ENCODE measurements at regions not wholly inside any gene's neighbourhood (a gene's known extent, or its start where the extent isn't known, plus 50 kb on each side); places are given as distances from the start of the nearest gene placed in this dataset.
A peak's percentile ranks its signal among the peaks of the same experiment; 100 is the strongest.

DNA sequence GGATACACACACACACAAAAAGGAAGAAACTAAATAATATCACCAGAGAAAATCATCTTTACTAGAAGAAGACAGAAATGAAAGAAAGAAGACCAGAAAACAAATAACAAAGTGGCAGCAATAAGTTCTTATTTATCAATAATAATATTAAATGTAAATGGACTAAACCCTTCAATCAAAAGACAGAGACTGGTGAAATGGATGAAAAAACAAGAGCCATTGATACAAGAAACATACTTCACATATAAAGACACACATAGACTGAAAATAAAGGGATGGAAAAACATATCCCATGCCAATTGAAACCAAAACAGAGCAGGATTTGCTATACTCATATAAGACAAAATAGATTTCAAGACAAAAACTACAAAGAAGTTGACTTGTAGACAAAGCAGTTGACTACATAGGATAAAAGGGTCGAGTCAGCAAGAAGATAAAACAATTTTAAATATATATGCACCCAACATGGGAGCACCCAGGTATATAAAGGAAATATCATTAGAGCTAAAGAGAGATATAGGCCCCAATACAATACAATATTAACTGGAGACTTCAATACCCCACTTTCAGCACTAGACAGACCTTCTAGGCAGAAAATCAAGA is 259.4 kb downstream of the EPM2A start:
- DNase-seq (ENCODE audit: low read depth), result no peak

DNA sequence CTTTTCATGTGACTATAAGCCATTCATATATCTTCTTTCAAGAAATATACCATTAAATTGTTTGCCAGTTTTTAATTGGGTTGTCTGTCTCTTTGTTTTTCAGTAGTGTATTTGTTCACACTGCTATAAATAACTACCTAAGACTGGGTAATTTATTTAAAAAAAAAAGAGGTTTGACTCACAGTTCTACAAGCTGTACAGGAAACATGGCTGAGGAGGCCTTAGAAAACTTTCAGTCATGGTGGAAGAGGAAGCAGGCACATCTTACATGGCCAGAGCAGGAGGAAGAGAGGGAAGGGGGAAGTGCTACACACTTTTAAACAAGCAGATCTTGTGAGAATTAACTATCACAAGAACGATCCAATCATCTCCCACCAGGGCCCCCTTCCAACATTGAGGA is 255.3 kb downstream of the EPM2A start:
- DNase-seq (ENCODE audit: low read depth), result no peak

DNA sequence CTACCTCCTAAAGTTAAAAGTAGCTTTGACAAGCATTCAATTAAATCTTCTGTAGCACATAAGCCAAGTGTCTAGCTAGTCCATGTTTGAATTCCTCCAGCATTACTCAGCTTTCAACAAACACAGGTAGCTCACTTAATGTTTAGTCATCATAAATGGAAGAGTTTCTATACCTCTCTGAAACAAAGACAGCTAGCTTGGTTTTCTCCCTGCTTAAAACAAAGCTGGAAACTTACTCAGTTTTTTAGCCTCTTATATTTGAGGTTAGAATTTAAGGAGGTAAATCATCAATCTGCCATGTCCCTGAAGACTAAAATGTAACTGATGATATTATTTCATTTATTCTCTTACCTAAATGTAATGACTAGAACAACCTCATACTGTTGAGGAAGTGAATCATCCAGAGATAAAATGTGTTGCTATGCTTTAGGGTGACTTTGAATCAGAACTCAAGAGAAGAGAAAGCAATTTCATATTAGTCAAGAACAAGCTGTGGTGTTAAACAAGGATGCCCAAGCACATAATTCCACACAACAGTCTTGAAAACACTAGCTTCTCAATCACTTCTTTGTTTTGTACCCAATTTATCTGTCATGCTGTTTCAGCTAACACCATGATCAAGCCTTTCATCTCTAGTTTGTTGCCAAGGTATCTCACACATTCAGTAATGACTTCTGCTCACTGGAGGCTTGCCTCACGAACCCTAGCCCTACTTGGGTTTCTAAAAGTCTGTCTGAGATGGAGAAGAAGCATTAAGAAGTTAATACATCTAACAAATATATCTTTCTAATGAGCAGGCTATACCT is 251.9 kb downstream of the EPM2A start:
- DNase-seq (ENCODE audit: low read depth), result peak; percentile 92

DNA sequence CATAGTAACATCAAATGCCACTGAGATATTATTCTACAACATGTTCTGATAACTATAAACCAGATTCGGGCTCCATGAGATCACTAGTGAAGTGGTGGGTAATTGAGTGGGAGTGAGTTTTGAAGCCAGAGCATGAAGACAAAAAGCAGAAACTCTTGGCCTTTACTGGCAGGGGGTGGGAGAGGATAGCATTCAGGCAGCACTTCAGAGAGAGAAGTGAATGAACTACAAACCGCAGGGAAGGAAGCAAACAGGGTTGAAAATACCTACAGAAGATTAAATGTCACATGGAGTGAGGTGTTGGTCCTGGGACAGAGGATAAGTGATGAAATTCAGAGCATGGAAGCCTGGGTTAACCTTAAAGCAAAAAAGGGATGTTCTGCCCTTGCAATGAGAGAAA is 250.0 kb downstream of the EPM2A start:
- no peak for DNase-seq (ENCODE audit: low read depth)

DNA sequence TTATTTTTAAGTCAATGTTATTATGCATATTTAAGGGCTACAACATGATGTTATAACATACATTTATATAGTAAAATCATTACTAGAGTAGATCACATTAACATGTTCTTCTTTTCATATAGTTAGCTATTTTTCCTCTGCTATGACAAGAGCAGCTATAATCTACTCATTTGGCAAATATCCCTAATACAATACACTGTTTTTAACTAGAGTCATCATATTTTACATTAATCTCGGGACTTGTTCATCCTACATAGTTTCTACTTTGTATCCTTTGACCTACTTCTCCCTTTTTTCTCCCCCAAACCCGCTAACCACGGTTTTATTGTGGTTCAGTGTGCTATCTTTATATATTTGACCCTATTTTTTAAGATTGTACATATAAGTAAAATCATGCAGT is 249.0 kb downstream of the EPM2A start:
- no peak for DNase-seq (ENCODE audit: low read depth)

DNA sequence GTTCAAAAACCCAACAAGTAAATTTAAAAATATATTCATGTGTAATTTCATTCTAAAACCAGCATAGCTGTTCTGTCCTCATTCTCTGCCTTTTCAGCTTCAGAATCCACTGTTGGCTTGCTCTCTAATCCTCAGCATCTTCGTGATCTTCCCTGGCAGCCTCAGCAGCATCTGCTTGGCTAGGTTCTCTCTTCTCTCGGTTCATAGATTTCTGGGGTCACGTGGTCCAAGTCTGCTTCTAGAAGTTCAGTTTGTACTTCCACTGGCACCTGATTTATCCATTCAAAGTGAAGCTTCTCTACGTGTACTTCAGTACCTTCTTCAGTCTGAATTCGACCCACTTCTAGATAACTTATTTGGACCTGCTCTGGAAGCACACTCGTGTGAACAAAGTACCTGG is 245.7 kb downstream of the EPM2A start:
- no peak for DNase-seq (ENCODE audit: low read depth)

DNA sequence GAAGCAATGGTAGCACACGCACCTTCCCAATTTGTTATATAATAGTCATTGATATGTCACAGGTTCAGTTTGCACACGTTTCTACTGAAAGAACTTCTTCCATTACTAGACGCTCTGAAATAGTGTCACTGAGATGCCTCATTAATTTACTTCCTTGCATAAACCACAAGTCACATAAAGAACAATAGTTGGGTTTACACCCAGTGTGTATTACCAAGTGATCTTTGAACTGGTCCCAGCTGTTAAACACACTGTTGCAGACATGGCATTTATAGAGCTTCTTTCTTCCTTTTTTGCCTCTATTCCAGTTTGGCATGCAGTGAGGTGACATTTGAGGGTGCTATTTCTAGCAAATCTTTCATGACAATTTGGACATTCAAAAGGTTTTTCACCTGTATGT is 245.3 kb downstream of the EPM2A start:
- peak; percentile 70 for DNase-seq (ENCODE audit: low read depth)

DNA sequence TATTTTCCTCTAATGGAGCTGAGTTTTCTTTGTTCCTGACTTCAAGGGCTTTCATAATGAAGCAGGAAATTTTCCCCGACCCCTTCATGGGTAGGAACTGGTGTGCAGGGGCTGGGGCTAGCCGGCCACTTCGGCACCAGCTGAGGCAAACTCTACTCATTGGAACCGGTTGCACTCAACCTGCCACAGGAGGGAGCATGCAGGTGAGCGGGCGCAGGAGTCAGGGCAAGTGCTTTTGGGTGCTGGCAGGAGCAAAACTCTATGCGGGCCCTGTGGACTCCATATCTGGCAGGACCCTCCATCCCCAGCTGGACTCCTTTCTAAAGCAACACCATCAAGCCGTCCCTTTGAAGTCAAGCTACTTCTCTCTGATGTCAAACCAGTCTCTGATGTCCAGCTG is 244.2 kb downstream of the EPM2A start:
- DNase-seq (ENCODE audit: low read depth), result no peak

DNA sequence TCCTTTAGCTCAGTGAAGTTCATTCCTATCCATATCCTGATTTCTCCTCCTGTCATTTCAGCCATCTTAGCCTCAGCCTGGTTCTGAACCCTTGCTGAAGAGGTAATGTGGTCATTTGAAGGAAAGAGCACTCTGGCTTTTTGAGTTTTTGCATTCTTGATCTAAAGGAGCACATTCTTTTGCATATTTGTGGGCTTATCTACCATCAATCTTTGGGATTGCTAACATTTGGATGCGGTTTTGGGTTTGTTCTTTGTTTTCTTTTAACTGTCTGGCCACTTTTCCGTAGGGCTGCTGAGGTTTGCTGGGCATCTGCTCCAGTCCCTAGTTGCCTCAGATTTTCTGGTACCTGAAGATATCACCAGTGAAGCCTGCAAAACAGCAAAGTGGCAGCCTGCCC is 238.3 kb downstream of the EPM2A start:
- DNase-seq (ENCODE audit: low read depth), result no peak

DNA sequence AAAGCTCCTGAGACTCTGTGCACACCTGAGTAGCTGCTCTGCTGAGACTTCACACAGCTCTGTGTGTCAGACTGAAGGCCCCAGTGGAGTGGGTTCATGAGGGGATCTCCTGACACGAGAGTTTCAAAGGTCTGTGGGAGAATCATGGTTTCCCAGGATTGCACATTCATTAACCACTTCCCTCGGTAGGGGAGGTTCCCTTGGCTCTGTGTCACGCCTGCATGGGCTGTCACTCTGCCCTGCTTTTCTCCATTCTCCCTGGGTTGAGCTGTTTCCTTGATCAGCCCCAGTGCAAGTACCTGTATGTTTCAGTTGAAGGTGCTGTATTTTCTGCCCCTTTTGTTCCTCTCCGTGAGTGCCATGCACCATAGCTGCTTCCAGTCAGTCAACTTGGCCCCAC is 236.9 kb downstream of the EPM2A start:
- DNase-seq (ENCODE audit: low read depth), result peak; percentile 33

DNA sequence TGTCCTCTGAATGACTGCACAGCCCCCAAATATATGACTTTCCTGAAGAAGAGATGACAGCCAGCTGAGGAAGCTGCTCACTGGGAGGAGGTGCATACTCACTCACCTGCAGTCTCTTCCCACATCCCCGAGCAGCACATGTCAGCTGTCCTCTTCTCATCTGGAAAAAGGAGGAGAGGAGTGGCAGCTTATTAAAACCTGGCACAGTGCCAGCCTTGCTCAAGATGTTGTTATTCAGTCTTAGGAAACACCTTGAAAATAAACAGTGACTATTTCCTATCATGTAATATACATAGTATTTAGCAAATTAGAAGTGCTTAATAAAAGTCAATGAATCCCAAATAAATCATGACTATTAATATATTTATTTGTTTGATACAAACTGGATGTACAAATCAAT is 232.9 kb downstream of the EPM2A start:
- DNase-seq (ENCODE audit: low read depth), result peak; percentile 23

DNA sequence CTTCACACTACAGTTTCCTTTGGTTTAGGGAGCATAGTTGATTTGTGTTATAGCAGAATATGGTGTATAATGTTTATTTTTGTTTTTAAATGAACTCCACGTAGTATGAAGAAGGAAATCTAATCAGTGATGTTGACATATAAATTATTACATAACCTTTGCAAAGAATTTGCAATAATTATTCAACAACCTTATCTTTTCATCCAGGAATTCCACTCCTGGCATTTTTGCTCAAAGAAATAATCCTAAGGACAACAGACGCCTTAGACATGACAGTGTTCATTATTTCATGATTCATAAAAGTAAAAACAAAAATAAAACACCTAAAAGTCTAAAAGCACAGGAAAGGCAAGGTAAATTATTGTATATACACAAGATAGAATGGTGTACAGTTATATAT is 229.2 kb downstream of the EPM2A start:
- DNase-seq (ENCODE audit: low read depth), result no peak

DNA sequence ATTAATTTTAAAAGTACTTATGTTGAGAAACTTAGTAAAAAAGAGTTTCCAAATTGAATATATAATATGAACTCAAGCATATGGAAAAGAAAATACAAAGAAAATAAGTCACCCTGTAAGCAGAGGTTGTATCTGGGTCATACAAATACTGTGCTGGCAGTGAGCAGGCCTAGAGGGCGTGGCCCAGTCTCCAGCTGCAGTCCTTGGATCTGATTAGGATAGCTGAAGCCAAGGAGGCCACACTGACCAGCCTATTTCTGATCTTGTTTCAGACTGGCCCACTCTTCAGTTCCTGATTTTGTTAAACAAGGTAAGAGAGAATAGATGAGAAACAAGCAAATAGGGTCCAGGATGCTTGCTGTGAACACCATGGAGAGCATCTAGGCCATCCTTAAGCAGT is 228.8 kb downstream of the EPM2A start:
- no peak for DNase-seq (ENCODE audit: low read depth)

DNA sequence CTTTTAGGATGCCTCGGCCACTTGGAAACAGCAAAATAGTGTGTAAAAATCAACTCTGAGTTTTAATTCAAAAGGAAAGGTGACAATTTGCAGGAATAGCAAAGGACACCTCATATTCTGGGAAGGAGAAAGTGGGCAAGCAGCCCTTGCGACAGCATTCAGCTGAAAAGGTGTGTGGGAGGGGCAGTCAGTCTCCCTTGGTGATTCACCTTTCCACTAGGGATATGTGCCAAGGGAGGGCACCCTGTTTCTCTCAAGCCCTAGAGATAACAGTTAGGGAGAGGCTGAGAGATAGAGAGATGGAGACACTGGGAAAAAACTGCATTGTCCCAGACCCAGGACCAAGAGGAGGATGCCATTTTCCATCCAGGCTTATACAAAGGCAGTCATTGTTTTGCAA is 228.1 kb downstream of the EPM2A start:
- no peak for DNase-seq (ENCODE audit: low read depth)

DNA sequence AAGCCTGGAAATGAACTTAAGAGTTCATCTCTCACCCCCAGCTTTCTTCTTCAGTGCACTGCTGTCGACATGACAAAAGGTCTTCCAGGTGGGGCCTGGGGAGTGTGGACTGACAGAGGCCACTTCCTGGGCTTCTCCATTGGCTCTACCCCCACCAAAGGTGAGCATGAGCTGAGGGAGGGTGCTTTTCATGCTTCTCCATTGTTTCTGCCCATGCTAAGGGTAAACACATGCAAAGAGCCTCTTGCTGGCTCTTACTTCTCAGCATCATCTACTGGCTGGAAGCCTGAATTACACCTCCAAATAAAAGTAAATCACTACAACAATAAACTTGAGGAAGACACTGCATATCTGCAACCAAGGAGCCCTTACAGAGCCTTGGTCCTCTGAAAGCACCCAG is 227.2 kb downstream of the EPM2A start:
- DNase-seq (ENCODE audit: low read depth), result peak; percentile 6

DNA sequence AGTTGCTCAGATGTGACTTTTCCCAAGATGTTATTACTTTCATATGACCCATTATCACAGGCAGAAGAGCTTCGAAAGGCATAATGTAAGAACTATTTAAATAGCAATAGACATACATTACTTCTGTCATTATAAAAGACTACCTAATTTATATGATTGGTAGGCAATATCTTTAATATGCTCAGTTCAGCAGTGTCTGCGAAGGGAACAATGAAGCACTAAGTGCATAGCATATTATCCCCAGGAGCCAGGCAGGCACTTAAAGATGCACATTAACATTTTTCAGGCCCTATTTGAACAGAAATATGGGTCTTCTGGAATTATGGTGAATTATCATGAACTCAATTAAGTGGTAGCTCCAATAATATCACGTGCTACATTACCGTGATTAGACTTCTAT is 217.8 kb downstream of the EPM2A start:
- no peak for DNase-seq (ENCODE audit: low read depth)

DNA sequence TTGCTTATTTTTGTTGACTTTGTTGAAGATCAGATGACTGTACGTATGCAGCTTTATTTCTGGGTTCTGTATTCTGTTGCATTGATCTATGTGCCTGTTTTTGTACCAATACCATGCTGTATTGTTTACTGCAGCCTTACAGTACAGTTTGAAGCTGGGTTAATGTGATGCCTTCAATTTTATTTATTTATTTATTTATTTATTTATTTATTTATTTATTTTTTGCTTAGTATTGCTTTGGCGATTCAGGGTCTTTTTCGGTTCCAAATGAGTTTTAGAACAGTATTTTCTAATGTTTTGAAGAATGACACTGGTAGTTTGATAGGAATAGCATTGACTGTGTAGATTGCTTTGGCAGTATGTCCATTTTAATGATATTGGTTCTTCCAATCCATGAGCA is 210.3 kb downstream of the EPM2A start:
- no peak for DNase-seq (ENCODE audit: low read depth)

DNA sequence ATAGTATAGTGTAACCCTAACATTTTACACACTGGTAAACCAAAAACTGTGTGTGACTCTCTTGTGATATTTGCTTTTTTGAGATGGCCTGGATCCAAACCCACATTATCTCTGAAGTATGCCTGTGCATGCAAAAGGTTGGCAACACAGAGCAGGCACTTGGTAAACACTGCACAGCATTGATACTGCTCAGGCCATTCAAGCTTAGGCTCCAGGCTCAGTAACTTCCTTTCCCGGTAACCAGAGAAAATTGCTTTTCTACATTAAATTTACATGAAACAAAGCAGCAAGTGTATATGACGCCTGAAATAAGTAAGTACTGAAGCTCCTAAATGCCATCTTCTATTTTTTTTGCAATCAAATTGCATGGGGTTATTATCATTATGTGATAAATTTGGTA is 205.7 kb downstream of the EPM2A start:
- no peak for DNase-seq (ENCODE audit: low read depth)

DNA sequence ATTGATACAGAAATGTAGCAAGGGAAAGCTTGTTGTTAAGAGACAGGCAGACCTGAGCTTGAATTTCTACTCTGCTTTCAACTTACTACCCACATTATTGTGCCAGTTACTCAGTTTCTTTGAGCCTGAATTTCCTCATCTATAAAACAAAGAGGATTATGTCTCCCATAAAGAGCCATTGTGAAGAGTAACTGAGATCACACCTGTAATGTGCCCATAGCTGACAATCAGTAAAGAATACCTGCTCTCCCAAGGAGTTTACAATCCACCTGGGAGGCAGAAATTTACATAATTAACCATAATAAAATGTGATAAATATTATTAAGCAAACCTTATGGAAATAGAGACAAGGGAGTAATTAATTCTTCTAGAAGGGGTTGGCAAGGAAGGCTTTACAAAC is 204.9 kb downstream of the EPM2A start:
- no peak for DNase-seq (ENCODE audit: low read depth)

DNA sequence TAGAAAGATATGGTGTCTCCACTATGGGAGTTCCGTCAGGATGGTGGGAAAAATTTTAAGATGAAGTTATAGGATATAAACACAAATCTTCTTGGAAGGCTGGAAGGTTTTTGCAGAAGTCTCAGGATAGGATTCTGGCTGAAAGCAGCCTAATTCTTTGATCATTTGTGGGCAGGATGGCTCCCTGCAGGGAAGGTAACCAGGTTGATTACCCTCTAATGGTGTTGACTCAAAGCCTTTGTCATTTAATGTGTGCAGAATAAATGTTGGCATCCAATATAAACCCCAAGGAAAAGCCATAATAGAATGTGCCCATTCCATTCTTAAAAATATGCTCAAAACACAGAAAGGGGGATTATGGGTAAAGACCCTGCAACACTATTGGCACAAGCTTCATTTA is 204.3 kb downstream of the EPM2A start:
- no peak for DNase-seq (ENCODE audit: low read depth)

DNA sequence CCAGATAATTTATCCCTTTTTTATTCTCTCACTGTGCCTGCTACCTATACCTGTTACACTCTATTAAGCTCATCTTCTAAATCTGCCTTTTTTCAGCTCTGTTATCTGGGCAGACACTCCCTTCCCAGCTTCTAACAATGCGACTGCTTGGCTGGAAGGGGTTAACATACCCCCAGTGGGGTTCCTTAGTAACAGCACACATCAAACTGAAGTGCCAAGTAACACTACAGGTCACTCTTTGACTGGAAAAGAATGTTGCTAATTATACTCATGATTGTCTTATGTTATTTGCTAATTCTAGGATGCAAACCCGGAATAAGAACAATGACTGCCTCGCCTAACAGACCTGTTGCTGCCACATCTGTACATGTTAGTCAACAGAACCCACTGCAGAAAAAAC is 203.5 kb downstream of the EPM2A start:
- DNase-seq (ENCODE audit: low read depth), result no peak

DNA sequence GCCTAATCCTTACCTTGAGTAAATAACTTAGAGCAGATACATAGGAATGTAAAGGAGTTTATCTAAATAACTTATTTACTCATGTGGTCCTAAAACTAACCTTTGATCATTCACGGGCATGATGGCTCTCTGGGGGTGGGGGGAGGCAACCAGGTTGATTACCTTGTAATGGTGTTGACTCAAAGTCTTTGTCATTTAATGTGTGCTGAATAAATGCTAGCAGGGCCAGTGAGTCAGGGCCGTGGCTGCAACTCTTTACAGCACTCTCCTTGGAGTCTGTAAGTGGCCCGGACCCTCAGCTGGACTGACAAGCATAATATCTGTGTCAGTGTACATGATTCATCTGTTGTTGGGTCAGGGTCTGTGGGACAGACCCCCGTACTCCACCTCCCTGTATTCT is 203.0 kb downstream of the EPM2A start:
- no peak for DNase-seq (ENCODE audit: low read depth)

DNA sequence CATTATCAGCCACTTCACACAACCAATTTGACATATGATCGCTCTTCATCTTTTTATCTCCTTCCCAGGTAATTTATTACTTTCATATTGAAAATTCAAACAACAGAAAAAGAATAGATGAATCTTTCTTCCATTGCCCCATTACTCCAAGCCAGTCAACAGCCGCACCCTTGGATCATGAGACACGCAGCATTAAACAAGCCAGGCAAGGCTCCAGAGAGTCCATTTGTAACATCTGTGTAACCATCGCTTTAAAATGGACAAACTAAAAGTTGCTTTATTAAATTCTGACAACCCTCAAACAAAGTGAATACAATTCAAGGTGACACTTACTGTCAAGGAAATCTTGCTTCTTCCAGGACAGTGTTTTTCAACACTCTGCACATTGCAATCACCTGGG is 200.3 kb downstream of the EPM2A start:
- DNase-seq (ENCODE audit: low read depth), result no peak

DNA sequence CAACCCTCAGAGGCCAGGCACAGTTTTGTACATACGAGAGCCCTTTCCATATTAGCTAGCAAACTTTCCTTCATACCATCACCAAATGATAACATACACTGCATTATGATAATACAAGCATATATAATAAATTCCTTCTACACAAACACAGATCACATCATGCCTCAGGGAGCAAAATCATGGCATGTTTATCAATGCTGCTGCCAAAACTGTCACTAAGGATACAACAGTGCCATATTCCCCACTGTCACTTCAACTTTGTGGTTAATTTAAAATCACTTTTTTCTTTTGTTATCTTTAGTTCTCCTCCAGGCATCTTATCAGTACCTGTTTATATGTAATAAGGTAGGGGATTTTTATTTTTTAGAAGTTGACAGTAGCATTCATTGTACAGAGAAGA is 196.3 kb downstream of the EPM2A start:
- DNase-seq (ENCODE audit: low read depth), result no peak

Measured in renal cortical epithelial cell (primary cell).